HG02981 (cell line): ENCODE measurements at regions not wholly inside any gene's neighbourhood (a gene's known extent, or its start where the extent isn't known, plus 50 kb on each side); places are given as distances from the start of the nearest gene placed in this dataset.

Experiments used
- ATAC-seq: cut with Tn5 transposase; IDR thresholded peaks from one replicate; pipeline ENCODE4 v1.9.1; 2021; ENCODE audit warnings: mild to moderate bottlenecking, moderate library complexity; ENCODE audit not compliant: unreplicated experiment

DNA sequence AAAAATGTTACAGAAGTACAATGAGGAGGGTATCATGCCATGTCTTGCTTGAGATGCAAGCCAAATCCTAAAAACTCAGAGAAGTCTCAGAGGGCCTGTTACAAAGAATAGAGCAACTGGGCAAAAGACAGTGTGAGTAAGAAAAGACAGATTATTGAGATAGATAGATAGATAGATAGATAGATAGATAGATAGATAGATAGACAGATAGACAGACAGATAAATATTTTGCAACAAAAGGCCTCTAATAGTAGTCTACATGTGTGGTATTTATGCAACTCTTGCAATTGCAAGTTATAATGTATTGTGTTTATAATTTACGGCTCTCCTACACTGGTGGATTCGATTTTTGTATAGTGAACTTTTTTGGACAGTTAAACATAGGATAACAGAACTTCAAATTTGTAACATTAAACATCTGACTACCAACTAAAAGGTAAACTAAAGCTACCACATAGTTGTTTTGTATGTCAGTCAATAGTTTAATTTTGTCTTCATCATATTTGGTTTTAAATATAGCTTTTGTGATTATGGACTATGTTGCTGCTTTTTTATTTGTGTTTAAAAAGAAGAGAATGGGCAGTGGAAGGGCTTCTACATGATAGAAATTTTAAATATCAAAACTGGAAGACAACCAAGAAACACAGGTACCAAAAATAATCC is 740.7 kb upstream of the LRRTM4 start:
- ATAC-seq: no peak

- ATAC-seq: no peak
These were observed 741.4 kb upstream of the LRRTM4 start for GRCh38 chr2:78263571-78263970.

DNA sequence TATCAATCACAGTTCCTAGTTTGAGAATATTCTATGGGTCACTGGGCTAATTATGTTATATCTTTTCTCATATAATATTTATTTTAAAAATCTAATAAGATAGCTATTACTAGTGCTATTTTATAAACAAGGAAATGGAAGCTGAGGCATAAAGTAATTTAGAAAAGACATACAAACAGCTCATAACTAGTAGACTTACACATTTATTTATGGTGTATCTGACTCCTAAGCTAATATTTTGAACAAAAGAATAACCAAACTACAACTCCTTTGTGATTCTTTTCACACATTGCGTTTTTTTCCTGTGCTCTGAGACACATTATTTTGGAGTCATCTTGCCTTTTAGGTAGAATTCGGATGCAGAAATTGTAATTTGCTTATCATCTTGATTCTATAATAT is 742.0 kb upstream of the LRRTM4 start:
- ATAC-seq: no peak

- peak; percentile 64 for ATAC-seq
These were observed 744.3 kb upstream of the REG3G start for GRCh38 chr2:78281164-78281563.

- ATAC-seq: no peak
These were observed 734.8 kb upstream of the REG3G start for GRCh38 chr2:78290581-78291214.

GRCh38 chr2:78293768-78294167 is 731.7 kb upstream of the REG3G start:
- ATAC-seq: no peak

GRCh38 chr2:78301166-78301789 is 724.2 kb upstream of the REG3G start:
- ATAC-seq: no peak

DNA sequence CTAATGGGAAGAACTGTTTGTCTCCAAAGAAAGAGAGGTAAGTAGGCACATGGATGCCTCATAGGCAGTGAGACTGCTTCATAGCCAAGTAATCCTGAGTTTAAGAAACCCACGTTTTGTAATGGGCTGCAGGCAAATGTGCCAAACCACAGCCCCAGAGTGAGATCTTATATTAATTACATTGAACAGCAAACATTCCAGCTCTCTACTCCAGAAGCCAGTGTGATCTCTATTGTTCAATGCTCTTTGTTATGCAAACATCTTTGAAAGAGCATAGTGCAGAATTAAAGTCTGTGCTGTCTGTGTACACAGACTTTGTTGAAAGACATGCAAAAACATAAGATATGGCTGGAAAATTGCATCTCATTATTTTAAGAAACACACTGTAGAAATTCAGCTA is 720.8 kb upstream of the REG3G start:
- ATAC-seq: no peak

DNA sequence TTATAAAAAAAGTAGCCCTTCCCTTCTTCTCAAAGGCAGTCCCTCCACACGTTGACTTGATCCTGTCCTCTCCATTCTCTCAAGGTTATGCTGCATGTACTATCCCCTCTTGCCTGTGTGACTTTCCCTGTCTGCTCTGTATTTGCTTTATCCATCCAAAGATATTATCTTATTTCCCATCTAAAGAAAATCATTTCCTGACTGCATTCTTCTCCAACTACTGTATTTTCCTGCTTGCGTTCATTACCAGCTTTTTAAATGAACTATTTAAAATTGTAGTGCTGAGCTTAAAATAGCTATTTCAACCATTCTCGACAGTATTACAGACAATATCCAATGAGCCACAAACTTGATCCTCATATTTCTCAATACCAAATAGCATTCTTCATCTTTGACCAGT is 716.0 kb upstream of the REG3G start:
- no peak for ATAC-seq

DNA sequence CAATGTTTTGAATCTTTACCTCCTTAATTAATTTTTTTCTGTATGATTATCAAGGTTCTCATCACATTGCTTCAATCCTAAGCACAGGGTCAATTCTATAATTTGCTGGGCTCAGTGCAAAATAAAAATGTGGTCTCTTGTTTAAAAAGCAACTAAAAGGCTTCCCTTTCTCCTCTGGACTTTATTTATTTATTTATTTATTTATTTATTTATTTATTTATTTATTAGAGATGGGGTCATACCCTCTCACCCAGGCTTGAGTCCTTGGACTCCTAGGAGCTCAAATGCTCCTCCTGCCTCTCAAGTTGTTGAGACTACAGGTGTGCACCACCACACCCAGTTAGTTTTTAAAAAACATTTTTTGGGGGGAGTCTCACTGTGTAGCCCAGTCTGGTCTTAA is 710.1 kb upstream of the REG3G start:
- no peak for ATAC-seq

- no peak for ATAC-seq
These were observed 707.2 kb upstream of the REG3G start for GRCh38 chr2:78318275-78318674.

- no peak for ATAC-seq
These were observed 695.3 kb upstream of the REG3G start for GRCh38 chr2:78330193-78330592.

- ATAC-seq: no peak
These were observed 674.3 kb upstream of the REG3G start for GRCh38 chr2:78351208-78351607.

DNA sequence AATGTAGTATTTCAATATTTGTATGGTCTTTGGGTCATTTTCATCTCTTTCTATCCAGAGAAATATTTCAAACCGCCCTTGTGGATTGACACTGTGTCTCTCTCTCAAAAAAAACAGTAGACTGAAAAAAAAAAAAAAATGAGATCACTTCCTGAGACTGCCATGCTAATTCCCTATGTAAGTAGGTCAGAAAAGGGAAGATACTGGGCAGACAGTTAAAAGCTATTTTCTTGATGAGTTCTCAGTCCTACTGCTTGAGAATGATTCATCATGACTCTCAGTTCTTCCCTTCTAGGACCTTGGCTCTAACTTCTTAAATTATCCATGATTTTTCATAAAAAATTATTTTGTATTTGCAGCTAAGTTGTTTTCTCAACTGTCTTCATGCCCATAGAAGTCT is 672.3 kb upstream of the REG3G start:
- no peak for ATAC-seq

DNA sequence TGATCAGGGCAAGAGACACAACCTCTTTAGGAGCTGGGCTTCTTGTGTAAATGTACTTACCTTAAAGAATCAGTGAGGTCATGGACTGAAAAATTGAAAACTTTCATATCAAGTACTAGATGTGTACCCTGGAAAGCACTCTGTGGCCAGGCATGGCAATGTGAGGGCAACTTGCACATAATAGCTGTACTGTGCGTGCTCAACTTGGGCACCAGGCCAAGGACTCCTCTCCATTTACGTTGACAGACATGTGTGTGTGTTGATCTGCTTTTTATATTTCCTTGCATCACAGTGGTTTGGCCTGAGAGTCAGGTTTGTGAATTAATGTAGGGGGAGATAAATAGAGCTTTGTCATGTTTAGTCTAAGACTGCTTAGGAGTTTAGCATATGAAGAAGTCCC is 669.5 kb upstream of the REG3G start:
- no peak for ATAC-seq

- ATAC-seq: no peak
These were observed 641.9 kb upstream of the REG3G start for GRCh38 chr2:78383576-78383975.

DNA sequence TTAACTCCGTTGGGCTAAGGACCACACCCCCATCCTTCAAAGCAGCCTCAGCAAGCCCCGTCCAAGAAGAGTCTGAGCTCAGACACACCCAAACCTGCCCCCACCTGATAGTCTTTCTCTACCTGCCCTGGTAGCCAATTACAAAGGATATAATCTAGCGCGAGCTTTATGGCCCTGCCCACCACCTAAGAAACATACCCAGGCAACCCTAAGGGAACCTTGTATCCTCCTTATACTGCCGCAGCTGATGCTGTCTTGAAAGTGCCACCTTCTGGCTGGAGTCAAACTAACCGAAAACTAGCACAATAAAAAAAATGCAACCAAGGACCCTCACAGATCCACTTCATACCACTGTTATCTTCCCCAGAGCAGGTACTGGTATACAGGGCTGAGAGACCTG is 628.3 kb upstream of the REG3G start:
- no peak for ATAC-seq

GRCh38 chr2:78407960-78408794 is 617.3 kb upstream of the REG3G start:
- no peak for ATAC-seq

GRCh38 chr2:78408795-78409118 is 616.7 kb upstream of the REG3G start:
- no peak for ATAC-seq

DNA sequence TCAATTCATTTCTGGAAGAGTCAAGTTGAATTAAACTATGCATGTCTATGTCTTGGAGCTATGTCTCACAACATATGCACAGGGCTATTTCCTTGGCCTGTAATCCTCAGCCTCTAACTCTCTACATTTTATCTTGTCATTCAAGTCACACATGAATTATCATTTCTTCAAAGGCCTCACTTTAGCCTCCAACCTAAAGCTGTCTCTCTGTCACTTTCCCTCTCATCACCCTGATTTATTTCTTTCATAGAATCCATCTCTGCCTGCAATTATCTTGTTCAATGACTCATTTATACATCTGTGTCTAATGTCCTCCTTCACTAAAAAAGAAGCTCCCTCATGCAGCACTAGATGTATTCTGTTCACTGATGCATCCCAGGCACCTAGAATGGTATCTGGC is 614.2 kb upstream of the REG3G start:
- ATAC-seq: no peak

DNA sequence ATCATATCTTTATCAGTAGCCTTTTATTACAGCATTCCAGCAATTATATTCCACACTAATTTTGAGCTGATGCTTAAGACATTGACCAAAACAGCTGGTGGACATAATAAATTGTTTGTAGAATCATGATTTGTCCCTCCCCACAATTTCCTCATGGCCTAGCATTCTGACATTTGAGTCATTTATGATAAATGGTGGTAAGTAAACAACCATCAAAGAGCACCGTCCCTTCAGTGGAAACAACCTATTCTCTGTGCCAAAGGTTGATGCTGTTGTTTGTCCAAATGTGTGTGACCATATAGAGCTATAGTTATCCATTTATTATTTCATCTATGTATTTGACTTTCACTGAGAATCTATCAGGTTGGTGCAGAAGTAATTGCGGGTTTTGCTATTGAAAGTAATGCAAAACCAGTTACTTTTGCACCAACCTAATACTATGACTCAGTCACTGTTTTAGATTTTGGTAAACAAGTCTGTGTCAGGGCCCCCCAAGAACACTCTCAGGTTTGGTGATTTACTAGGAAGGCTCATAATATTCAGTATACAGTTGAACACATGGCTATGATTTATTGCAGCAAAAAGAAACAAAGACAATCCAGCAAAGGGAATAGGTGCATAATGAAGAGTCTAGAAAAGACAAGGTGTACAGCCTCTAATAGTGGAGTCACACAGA is 608.7 kb upstream of the REG3G start:
- no peak for ATAC-seq
